C4-2B (cell line): ENCODE measurements at regions not wholly inside any gene's neighbourhood (a gene's known extent, or its start where the extent isn't known, plus 50 kb on each side); places are given as distances from the start of the nearest gene placed in this dataset.

Experiments used
- CTCF ChIP-seq: fragments of 450-650 bp; conservative IDR thresholded peaks from 2 replicates; pipeline ENCODE4 v1.5.1; 2017; ENCODE audit warnings: mild to moderate bottlenecking
- ZFX ChIP-seq: fragments of 450-650 bp; IDR thresholded peaks from 2 replicates; pipeline ENCODE4 v1.6.1; 2017

GRCh38 chr5:125004009-125004408, 257.6 kb upstream of the ZNF608 start:
- TF ChIP-seq CTCF (no peak), ZFX (no peak)
